ENCODE measurements at regions not wholly inside any gene's neighbourhood (a gene's known extent, or its start where the extent isn't known, plus 50 kb on each side); places are given as distances from the start of the nearest gene placed in this dataset.
A peak's percentile ranks its signal among the peaks of the same experiment; 100 is the strongest.

DNA sequence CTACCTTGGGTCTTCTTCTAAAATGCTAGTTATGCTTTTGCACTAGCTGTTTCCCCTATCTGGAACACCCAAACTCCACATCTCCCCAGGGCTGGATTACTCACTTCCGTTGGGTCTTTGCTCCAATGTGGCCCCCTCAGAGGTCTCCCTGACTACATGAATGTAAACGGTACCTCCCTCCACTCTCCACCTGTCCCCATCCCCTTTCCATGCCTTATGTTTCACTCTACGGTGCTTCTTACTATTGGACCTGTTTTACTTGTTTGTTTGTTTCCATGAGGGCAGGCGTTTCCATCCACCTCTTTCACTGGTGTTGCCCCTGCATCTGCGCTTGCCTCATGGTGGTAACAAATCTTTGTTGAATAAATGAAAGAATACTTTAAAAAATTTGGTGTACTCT is 256.4 kb downstream of the SNAPC1 start:
- DNase-seq = no peak

DNA sequence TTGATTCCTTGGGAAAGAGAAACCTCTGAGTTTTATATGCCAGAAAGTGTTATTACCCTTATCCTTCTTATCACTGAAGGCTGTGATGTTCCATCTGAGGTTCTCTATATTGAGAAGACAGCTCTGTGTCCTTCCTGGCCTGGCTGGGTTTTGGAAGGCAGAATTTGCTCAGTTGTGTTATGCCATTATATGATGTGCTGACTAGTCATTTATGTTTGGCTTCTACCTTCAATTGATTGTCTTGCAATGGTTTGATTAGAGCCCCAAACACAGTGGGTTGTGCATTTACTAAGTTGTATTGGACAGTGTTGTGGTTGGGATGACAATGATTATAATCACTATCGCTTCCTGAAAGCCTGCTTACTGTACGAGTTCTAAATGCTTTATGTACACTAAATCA is 265.7 kb downstream of the SNAPC1 start:
- no peak for DNase-seq

DNA sequence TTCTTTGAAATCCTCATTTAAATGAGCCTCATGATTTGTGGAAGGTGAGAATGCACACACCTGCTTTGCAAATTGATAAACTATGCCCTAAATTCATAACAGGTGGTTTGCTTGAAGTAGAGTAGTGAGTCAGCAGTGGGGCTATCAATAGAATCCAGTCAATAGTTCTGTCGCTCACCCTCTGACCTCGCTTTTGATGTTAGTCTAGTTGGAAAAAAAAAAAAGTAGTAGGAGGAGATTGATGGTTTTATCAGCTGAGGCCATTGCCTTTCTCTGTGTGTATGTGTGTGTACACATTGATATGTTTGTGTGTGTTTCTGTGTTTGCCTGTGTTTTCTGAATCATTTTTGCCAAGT is 267.3 kb downstream of the SNAPC1 start:
- no peak for DNase-seq

DNA sequence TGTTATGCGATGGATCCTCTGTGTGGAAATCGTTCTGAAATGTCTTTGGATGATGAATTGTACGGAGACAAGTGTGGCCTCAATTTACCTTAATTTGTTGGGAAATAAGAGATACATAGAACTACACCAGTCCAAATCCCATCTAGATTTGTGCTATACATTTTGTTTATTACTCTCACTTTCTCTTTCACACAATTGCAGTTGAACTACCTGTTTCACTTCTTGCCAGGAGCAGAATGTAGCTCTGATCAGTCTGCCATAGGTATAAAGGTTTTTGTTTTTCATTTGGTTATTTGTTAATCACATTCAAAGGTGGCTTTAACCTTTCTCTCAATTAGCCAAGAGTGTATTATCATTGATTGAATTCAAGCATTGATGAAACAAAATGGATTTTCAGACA is 268.2 kb downstream of the SNAPC1 start:
- DNase-seq = no peak

DNA sequence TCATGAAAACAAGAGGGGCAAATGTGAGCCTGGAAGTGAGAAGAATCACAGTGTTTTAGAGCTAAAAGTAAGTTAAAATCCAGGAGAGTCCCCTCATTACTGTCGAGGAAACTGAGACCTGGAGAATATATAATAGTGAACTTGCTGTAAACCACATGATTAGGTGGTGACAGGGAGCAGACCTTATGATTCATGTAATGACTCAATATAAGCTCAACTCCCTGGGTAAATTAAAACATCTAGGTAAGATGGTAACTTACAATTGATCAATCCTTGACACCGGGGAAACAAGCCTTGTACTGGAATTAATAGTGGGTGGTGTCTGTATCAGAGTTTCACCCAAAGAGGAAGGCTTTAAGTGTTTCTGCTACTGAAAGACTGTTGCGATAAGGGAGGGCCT is 269.3 kb downstream of the SNAPC1 start:
- no peak for DNase-seq

DNA sequence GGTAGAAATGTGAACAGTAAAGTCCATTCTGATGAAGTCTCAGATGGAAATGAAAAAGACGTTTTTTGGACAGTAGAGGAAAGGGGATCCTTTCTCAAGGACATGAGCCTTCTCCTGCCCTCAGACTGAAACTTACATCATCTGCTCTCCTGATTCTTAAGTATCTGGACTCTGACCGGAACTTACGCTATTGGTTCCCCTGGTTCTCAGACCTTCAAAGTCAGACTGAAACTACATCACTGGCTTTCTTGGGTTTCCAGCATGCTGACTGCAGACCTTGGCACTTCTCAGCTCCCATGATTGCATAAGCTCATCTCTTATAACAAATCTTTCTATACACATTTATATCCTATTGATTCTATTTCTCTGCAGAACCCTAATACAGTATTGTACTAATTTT is 291.0 kb downstream of the SNAPC1 start:
- no peak for DNase-seq

DNA sequence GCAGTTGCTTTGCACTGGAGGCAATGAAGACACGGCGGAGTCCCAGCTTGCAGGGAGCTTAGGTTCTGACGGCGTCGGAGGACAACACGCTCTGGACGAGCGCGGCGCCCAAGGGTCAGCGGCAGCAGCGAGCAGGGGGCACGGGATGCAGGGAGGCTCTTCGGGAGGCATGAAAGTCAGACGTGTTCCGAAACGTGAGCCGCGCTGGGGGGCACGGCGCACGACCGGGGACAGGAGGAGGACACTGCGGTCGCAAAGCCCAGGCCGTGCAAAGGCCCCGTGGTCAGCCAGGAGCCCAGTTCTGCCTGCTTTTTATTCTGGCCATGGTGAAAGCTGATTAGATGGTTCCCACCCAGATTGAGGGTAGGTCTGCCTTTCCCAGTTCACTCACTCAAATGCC is 294.6 kb downstream of the SNAPC1 start:
- no peak for DNase-seq

DNA sequence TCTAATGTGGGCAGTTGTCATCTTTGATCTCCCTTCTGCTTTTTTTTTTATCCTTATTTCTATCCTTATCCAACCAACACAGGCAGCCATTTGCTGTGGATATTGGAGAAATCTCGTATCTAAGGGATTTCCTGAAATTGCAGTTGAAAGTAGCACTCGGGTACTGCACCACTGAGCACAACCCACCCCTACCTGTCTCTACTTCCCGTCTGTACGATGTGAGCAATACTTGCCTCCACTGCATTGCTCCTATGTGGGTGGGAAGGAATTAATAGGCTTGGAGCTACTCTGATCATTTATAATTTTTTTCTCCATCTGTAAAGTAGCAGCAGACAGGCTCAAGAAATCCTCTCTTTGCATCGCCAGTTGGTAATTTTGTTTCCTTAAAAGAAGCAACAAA is 300.4 kb downstream of the SNAPC1 start:
- DNase-seq = no peak

DNA sequence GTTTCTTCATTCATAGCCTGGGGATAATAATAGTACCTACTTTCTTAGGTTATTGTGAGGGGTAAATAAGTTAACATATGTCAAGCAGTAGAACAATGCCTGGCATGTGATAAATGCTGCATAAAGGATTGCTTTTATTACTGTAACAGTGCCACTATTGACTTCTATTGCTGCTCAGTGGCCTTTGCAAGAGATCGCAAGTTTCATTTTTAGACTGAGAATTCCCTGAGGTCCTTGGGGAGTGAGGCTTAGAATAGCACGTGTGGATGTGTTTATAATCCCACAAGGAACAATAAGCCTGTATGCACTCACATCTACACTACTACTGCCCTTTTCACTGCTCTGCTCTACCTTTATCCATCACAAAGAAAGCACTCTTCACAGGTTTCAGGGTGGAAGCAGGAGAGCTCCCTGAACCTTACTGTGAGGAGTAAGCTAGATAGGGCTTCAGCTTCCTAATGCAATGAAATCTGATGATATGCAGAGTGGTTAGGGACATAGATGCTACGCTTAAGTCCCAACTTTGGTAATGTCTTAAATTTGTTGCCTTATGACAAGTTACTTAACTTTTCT is 302.6 kb downstream of the SNAPC1 start:
- DNase-seq = no peak

DNA sequence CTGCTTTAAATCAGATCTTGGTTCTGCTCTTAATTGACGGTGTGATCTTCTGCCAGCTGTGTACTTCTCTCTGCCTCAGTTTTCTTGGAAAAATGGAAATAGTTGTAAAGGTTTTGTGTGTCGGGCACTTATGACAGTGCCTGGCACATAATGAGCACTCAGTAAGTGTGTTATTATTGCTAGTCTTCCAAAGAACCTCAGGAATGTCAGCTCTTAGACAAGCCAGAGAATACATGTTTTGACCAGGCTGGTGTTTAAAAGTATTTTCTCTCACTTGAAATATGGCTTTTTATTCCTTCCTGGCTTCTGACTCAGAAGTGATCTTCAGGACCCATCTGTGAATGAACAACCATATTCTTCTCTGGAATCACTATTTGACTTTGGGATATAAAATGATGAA is 304.1 kb downstream of the SNAPC1 start:
- no peak for DNase-seq

DNA sequence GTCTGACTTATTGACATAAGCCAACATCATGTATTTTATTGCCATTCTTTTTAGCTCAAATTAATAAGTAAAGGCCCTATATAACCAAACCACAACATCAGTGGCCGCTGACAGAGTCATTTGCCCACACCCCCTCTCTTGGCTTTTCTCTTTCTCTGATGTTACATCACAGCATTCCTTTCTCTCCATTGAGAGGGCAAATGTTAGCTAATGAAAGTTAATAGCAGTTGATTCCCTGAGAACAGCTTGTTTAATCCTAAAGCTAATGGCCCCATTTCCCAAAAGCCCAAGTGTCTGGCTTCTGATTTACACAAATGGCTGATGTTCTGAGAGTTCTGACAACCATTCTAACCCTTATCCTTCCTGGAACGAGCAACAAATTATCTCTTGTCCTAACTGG is 308.8 kb downstream of the SNAPC1 start:
- DNase-seq = no peak

DNA sequence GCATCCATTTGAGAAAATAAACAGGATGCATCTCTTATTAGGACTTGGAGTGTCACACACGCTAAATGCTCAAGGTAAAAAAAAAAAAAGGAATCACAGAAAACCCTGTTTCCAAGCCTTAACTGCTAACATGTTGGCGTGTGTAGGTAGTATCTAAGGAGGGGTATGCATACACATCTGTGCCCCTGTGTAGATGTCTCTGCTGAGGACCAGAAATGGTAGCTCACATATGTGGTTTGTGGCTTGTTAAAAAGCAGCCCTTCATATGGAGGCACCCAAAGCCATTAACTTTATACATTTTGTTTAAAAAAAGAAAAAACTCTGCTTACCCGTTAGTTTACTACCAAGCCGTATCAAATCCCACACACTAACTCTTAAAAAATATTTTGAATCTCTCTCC is 314.1 kb downstream of the SNAPC1 start:
- DNase-seq = no peak

DNA sequence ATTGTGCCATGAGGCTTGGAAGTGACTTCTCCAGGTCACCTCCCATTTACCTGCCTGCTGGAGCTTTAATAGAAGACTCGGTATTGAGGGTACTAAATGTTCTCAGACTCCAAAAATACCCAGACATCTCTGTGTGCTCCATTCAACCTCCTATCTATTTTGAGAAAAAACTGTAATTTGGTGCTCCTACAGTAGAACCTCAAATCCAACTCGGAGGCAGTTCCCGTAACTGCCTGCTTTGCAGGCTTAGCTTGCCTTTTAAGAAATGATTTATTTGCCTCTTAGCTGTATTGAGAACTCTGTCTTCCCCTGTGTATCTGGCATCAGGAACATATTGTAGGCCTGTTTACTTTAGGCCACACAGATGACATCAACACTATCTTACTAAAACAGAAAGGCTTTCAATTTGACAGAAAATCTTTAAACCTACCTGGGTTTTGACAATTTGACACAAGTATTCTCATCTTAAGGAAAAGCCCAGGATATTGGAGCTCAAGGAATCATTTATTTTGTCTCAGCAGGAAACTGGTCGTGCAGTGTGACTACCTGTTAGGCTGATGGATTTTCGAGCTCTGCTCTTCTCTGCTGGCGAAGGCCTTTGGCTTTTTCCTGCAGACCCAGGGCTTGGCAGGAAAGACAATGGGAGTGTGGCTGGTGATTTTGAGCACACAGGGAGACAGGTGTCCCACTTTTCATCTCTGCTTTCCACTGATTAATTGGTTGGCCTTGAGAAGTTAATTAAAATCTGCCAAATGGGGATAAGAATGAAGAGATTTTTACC is 314.8 kb downstream of the SNAPC1 start:
- DNase-seq = no peak

DNA sequence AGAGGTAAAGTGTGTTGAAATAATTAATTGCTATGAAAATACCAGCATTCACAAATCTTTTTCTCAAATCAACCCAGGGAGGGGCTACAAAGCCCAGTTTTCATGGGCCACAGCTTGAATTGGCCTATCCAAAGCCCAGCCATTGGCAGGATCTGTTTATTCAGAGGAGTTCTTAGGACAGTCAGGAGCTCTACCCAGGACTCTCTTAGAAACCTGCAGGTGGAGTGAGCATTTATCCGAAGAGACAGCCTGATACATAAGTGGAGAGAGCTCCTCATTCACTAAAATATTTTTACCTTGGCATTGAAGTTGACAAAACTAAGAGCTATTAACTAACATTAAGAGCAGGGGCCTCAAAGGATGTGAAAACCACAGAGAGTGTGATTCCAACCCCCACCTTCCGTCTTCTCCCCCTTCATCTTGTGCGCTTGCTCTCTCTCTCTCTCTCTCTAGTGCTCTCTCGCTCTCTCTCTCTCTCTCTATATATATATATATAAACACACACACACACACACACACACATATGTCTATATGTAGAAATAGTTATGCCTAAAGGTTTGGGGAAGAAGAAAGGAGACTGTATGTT is 315.5 kb downstream of the SNAPC1 start:
- peak; percentile 45 for DNase-seq

DNA sequence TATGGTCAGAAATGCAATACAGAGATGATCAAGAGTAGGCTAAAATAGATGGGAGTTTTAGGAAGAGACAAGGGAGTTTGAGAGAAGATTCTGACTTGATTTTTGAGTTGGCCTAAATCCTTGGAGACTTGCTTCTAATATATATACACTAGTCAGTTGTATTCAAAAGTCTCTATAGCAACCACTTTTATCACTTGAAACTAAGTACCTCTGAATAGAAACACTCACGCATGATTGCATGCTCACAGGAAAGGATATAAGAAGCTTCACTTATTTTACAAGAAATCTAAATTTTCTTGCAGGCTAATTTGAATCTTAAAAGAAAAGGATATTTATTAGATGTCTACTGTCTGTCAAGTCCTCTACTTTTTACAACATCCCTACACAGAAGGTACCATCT is 316.8 kb downstream of the SNAPC1 start:
- no peak for DNase-seq

DNA sequence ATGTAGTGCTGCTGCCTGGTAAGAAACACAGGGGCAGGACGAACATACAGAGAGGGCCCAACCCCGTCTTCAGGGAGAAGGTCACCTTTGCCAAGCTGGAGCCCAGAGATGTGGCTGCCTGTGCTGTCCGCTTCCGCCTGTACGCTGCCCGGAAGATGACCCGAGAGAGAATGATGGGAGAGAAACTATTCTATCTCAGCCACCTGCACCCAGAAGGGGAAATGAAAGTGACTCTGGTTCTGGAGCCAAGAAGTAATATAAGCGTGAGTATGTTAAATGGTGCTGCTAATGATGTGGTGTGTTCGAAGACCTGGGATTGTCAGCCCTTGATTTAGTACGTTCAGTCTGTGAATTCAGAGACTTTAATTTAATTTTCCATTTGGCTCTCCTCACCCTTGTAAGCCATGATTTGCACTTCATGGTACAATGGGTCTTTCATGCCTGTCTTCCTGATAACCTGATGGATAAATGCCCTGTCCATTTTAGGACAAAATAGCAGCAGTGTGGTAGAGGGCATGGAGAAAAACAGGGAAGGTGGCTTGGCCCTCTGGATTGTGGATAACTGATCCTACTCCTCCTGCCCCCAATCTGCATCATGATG is 318.9 kb downstream of the SNAPC1 start:
- no peak for DNase-seq

DNA sequence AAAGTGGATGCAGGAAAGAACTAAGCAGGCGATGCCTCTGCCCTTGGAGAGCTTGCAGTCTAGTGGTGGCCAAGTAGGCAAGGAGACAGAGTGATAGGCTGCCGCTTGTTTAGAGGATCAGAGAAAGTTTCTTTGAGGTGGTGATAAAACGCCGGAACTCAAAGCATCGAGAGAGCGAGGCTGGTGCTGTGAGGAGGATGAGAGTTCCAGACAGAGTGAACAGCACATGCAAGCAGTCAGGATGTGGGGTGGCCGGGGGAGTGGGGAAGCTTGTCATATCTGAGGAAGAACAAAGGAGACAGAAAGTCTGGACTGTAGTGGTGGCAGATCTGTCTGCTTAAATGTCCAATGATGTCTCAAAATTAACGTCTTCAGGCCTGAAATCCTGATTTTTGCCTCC is 319.7 kb downstream of the SNAPC1 start:
- DNase-seq = no peak

DNA sequence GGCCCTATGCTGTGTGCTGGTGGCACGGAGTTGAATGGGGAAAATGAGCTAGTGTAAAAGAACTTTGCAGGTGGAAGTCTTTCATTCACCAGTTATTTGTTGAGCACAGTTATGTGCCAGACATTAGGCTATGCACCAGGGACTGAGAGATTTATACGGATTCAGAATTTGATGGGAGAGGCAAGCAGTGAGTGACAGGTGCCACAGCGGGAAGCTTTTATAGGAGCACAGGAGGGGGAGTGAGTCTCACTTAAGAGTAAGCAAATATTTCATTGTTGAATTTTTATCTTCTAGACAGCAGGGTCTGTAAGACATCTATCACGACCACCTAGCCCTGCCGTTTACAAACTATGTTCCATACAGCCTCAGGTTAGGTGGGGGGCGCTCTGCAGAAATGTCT is 320.6 kb downstream of the SNAPC1 start:
- no peak for DNase-seq

DNA sequence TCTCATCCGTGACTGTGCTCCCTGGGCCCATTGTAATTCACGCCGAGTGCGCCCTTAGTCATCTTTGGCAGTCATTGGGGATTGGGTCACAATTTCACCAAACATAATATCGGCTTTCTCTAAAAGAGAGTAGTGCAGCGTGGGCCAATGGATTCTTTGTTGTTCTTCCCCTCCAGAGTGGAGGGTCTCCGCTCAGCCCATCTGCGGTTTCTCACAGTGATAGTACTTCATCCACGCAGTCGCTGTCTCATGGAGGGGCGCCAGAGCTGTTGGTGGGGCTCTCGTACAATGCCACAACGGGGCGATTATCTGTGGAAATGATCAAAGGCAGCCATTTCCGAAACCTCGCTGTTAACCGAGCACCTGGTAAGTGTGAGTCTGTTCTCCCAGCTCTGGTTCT is 321.8 kb downstream of the SNAPC1 start:
- no peak for DNase-seq

DNA sequence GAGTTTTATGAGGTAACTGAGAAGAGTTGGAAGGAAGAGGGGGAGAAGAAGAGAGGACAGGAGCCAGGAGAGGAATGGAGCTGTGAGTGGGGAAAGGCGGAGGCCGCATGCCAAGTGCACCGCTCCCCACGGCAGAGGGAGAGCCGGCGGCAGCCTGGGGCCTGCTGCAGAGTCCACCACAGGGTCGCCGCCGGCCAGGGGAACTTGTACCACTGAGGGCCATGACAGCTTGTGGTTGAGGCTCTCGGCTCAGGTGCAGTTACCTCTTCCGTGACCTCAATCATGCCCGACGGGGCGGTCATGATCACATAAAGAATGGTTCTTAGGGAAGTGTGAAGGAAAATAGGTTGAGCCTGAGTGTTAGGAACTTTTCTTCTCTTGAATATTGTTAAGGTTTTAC is 325.0 kb downstream of the SNAPC1 start:
- no peak for DNase-seq

DNA sequence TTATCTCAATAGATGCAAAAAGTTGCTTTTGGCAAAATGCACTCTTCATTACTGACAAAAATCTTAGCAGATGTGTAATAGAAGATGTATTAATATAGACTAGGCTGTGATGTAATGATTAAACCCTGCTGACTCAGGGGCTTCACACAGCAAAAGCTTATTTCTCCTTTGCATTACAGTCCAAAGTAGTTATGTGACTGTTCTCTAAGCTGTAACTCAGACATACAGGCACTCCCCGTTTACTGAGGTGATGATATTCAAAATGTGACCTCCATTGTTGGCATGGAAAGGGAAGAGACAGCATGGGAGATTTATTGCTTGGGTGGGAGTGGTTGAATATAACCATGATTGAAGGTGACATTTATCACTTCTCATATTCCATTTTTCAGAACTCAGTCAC is 331.5 kb downstream of the SNAPC1 start:
- no peak for DNase-seq

DNA sequence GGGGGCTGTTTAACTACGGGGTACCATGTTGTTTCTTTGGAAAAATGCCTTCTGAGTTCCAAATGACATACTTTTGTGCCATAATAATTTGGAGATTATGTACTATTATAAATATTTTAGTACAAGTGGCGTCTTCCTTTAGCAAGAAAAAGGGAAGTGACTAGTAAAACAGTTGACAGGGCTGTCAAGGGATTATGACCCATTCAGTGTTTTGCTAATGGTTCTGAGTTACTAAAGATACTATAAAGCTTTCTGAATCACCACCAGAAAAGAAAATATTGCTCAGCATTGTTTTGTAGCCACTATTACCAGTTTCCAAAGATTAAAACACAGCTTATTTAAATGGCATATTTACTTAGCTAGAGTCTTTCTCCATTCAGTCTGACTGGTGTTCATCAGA is 334.9 kb downstream of the SNAPC1 start:
- no peak for DNase-seq

DNA sequence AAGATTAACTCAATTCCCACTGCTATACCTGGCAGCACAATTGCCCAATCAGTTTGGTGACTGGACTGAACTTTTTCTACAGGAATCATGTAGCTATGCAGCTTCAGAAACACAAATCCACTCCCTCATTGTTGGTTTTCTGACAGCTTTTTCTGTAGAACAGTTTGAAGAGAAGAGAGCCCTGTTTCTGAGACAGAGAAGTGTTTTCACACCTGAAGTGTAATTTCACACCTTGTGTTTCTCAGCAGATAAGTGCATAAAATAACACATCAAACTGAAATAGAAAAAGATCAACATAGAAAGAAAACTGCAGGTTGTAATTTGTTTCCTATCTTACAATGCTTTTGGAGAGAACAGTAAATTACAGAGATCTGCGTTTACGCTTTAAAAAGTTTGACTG is 335.6 kb downstream of the SNAPC1 start:
- DNase-seq = peak; percentile 1

DNA sequence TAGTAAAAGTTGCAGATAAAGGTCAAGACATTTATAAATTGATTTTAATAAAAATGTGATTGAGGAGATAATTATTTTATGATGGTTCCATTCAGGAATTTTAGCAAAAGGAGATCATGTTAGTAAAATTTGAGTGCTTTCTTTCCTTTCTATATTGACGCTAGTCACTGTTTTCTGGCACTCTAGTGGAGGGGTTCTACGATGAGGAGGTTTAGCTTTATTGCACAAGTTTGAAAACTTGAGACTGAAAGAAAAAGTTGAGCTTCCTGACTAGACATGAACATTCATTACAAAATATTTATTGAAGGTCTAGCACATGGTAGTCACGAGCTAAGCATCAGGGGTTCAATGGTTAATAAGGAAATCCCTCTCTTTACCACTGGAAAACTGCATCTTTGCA is 336.1 kb downstream of the SNAPC1 start:
- no peak for DNase-seq

DNA sequence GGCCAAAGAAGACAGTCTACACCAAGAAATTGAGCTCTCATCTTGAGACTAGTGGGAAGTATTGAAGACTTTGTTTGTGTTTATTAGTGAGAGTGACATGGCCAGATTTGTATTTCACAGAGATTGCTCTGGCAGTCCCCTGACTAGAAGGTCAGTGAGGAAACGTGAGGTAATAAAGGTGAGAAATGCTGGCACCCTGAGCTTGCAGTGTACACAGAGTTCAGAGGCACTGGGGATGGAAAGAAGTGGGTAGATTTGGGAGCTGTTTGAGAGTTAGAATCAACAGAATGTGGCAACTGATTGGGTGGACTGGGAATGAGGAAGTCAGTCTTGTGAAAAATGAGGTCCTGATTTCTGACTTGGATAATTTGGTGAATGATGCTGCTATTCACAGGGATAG is 336.9 kb downstream of the SNAPC1 start:
- no peak for DNase-seq
